ENCODE measurements at regions not wholly inside any gene's neighbourhood (a gene's known extent, or its start where the extent isn't known, plus 50 kb on each side); places are given as distances from the start of the nearest gene placed in this dataset.

DNA sequence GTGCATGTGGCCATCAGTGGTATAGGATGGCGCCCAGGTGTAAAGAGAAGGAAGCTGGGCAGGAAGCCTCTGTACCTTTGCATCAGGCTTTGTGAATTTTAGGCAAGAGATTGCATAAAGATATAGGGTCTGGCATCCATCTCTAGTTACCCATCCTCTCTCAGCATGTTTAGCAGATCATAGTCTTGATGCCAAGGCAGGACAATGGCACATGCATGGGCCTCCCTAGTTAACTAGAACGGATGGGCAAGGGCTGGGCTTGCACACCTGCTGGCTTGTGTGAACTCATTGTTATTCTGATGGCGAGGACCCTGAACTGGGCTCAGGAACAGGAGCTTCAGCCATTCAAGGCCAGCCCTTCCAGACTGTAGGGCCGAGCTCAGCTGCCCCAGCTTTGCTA, 229.2 kb upstream of the NCAM1 start:
- Histone ChIP-seq H3K4me3 (no peak overlapping the region), H3K36me3 (no peaks in the 10 kb centered on the region), H3K27ac (no peak overlapping the region), H3K9me3 (no peaks in the 10 kb centered on the region), H3K4me1 (no peaks in the 10 kb centered on the region), H3K27me3 (peaks cover 0 to 3% (median 0%) of the 10 kb centered on the region in 9 donors)
- intact Hi-C loops (cut with DNase I), result loop anchor here in 1 of 10 donors (5.0 kb wide), 1 partner anchor 65 kb away; no protein-coding TSS in a partner anchor
- no peak for DNase-seq
- no peak for ATAC-seq
- no peak for TF ChIP-seq POLR2A (IDR thresholded peaks at IDR 0.05)
- 67 to 85% (median 74%) methylated on average over 4 of the region's 4 CpGs for WGBS, 4 donors

DNA sequence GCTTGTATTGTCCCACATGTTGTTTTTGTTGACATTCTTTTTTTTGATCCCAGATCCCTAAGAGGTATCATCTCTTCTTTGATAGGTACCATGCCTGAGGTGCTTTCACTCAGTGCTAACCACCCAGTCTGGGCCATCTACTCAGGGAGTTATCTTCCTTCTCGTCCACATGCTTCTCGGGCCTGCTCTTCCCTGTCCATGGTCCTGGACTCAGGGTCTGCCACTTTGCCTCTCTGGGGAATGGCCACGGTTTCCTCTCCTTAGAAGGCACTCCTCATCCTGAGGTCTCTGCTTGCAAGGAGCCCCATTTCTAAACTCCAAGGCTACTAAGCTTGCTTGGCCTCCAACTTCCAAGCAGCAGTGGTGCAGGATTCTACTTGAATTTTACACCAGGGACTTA, 227.0 kb upstream of the NCAM1 start:
- peak in 3 of 4 donors; percentile 63 to 78 (median 71) for ATAC-seq
- no peak for TF ChIP-seq POLR2A (IDR thresholded peaks at IDR 0.05)
- TF ChIP-seq, protein P1, sequence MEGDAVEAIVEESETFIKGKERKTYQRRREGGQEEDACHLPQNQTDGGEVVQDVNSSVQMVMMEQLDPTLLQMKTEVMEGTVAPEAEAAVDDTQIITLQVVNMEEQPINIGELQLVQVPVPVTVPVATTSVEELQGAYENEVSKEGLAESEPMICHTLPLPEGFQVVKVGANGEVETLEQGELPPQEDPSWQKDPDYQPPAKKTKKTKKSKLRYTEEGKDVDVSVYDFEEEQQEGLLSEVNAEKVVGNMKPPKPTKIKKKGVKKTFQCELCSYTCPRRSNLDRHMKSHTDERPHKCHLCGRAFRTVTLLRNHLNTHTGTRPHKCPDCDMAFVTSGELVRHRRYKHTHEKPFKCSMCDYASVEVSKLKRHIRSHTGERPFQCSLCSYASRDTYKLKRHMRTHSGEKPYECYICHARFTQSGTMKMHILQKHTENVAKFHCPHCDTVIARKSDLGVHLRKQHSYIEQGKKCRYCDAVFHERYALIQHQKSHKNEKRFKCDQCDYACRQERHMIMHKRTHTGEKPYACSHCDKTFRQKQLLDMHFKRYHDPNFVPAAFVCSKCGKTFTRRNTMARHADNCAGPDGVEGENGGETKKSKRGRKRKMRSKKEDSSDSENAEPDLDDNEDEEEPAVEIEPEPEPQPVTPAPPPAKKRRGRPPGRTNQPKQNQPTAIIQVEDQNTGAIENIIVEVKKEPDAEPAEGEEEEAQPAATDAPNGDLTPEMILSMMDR (IDR thresholded peaks at IDR 0.05), result no peak
- peak in 4 of 5 donors; percentile 30 to 56 (median 37) for DNase-seq

DNA sequence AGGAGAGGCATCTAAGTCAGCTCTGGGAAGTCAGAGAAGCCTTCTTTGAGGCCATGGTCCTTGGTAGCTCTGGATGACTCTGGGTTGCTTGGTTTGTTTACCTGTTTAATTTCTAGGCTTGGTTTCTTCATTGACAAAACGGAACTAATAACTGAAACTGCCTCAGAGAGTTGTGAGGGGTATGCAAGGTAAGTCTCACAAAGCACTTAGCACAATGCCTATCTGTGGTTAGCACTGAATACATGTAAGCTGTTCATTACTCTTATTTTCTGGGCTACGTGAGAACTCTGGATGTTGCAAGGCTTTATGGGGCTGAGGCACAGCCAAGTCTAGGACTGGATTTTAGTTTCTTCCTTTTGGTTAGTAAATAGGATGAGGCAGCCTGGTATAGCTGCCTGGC, 225.8 kb upstream of the NCAM1 start:
- TF ChIP-seq, protein P1 (IDR thresholded peaks at IDR 0.05), result no peak
- no peak for TF ChIP-seq POLR2A (IDR thresholded peaks at IDR 0.05)
- 71 to 93% (median 75%) methylated on average over 2 of the region's 2 CpGs for WGBS, 4 donors
- no peaks in the 10 kb centered on the region for H3K36me3 ChIP-seq
- H3K4me3 ChIP-seq, result no peak overlapping the region
- H3K27me3 ChIP-seq, result no peaks in the 10 kb centered on the region
- no peak for ATAC-seq
- no peaks in the 10 kb centered on the region for H3K9me3 ChIP-seq
- DNase-seq, result no peak
- no peak overlapping the region for H3K27ac ChIP-seq
- intact Hi-C loops (cut with DNase I), result no loop called here
- H3K4me1 ChIP-seq, result no peaks in the 10 kb centered on the region

More for the DNA sequence above, 227.0 kb upstream of the NCAM1 start:
- H3K36me3 ChIP-seq, result no peaks in the 10 kb centered on the region
- H3K9me3 ChIP-seq, result no peaks in the 10 kb centered on the region
- intact Hi-C loops (cut with DNase I), result loop anchor here in 1 of 10 donors (5.0 kb wide), 1 partner anchor 67 kb away; no protein-coding TSS in a partner anchor
- H3K27me3 ChIP-seq, result no peaks in the 10 kb centered on the region
- no peaks in the 10 kb centered on the region for H3K4me1 ChIP-seq
- no peak overlapping the region for H3K27ac ChIP-seq
- 0 to 7% (median 2%) methylated on average over 3 of the region's 3 CpGs for WGBS, 4 donors
- H3K4me3 ChIP-seq, result no peak overlapping the region

DNA sequence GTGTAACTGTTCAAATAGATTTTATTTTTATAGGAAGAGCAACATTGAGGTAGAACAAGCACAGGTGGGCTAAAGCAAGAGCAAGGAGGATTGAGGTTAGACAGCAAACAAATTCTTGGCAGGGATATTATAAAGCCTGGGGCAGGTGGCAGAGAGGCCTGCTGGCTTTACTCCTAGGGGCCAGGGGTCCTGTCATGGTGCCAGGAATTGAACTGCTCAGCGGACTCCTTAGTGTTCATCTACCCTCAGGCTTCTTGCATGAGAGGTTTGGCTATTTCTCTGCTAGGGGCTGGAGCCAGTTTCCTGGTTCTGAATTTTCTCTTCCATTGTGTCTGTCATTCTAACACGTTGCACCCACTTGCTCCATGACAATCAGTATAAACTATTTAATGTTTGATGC, 217.2 kb upstream of the NCAM1 start:
- no peaks in the 10 kb centered on the region for H3K36me3 ChIP-seq
- DNase-seq, result no peak
- no peak overlapping the region for H3K27ac ChIP-seq
- peaks cover 0 to 8% (median 0%) of the 10 kb centered on the region in 12 donors for H3K4me1 ChIP-seq
- no peak for ATAC-seq
- H3K4me3 ChIP-seq, result no peak overlapping the region
- H3K9me3 ChIP-seq, result no peaks in the 10 kb centered on the region
- TF ChIP-seq, protein P1 (IDR thresholded peaks at IDR 0.05), result no peak
- TF ChIP-seq POLR2A (IDR thresholded peaks at IDR 0.05), result no peak
- 55 to 66% (median 62%) methylated on average over 2 of the region's 2 CpGs for WGBS, 4 donors
- H3K27me3 ChIP-seq, result no peaks in the 10 kb centered on the region
- intact Hi-C loops (cut with DNase I), result loop anchor here in 1 of 10 donors (5.0 kb wide), 1 partner anchor 77 kb away; no protein-coding TSS in a partner anchor

DNA sequence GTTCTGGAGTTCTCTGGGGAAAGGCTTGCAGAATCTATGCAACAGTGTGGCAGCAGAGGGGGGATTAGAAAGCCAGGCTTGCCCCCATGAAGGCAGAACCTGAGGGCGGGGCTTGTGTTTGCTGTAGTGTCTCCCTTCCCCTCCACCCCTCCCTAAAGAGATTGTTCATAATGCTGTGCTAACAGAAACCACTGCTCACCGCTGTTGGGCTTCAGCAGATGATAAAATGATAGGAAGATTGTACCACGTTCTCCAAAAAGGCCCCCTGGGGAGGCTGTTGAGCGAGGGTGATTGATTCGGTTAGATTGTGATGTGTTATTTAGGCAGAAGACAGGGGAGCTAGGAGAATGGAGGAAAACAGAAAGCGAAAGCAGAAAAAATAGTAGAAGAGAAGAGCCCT, 215.2 kb upstream of the NCAM1 start:
- no peak for ATAC-seq
- TF ChIP-seq POLR2A (IDR thresholded peaks at IDR 0.05), result no peak
- TF ChIP-seq, protein P1 (IDR thresholded peaks at IDR 0.05), result no peak
- no peaks in the 10 kb centered on the region for H3K9me3 ChIP-seq
- no peak for DNase-seq
- no peaks in the 10 kb centered on the region for H3K36me3 ChIP-seq
- H3K4me1 ChIP-seq, result peaks cover 0 to 8% (median 0%) of the 10 kb centered on the region in 12 donors
- intact Hi-C loops (cut with DNase I), result no loop called here
- WGBS, 4 donors, result 56 to 76% (median 69%) methylated on average over 6 of the region's 6 CpGs
- H3K27ac ChIP-seq, result no peak overlapping the region
- no peaks in the 10 kb centered on the region for H3K27me3 ChIP-seq
- no peak overlapping the region for H3K4me3 ChIP-seq
